ENCODE measurements at regions not wholly inside any gene's neighbourhood (a gene's known extent, or its start where the extent isn't known, plus 50 kb on each side); places are given as distances from the start of the nearest gene placed in this dataset.

GRCh38 chr10:3652886-3653285, 132.1 kb downstream of the KLF6 start:
- no peak overlapping the region for H3K27ac ChIP-seq (ENCODE audit: low read depth, low read length)
- no peak overlapping the region for H3K18ac ChIP-seq (ENCODE audit: low read length)
- WGBS (ENCODE audit: extremely low coverage, insufficient coverage, low lambda C conversion rate) = no CpG with 5 or more reads among the region's 13 CpGs

GRCh38 chr10:3651969-3652653, 132.9 kb downstream of the KLF6 start:
- Histone ChIP-seq H3K79me2 (ENCODE audit: control insufficient read depth, insufficient read depth, low read length) (no peaks in the 10 kb centered on the region), H2BK5ac (ENCODE audit: low read length) (no peak overlapping the region), H2BK120ac (ENCODE audit: low read depth, low read length) (no peak overlapping the region), H3K23ac (ENCODE audit: low read length) (no peak overlapping the region), H3K56ac (ENCODE audit: low read length) (no peak overlapping the region), H3K27me3 (ENCODE audit: insufficient read depth, low read length, poor library complexity) (no peaks in the 10 kb centered on the region), H3K4me3 (ENCODE audit: low read length) (no peak overlapping the region), H4K8ac (ENCODE audit: low read depth, low read length) (no peak overlapping the region), H3K18ac (ENCODE audit: low read length) (no peak overlapping the region), H3K4me2 (ENCODE audit: low read length) (no peak overlapping the region), H3K27ac (ENCODE audit: low read depth, low read length) (no peak overlapping the region), H4K5ac (ENCODE audit: low read length) (no peak overlapping the region), H2AK5ac (ENCODE audit: low read length) (no peak overlapping the region), H2BK15ac (replicated peaks; ENCODE audit: low read depth) (no peak overlapping the region), H3K36me3 (ENCODE audit: control insufficient read depth, insufficient read depth, low read length) (no peaks in the 10 kb centered on the region), H3K9ac (ENCODE audit: low read length) (no peak overlapping the region), H3K4me1 (ENCODE audit: control insufficient read depth, low read depth, low read length) (no peaks in the 10 kb centered on the region), H3K4ac (ENCODE audit: low read depth, low read length) (no peak overlapping the region), H3K79me1 (ENCODE audit: low read length) (no peaks in the 10 kb centered on the region)
- no CpG with 5 or more reads among the region's 6 CpGs for WGBS (ENCODE audit: extremely low coverage, insufficient coverage, low lambda C conversion rate)
- DNase-seq = no peak

More at GRCh38 chr10:3652886-3653285, 132.1 kb downstream of the KLF6 start:
- Histone ChIP-seq H3K79me2 (ENCODE audit: control insufficient read depth, insufficient read depth, low read length) (no peaks in the 10 kb centered on the region), H2BK15ac (replicated peaks; ENCODE audit: low read depth) (no peak overlapping the region), H2BK120ac (ENCODE audit: low read depth, low read length) (no peak overlapping the region), H3K56ac (ENCODE audit: low read length) (no peak overlapping the region), H3K23ac (ENCODE audit: low read length) (no peak overlapping the region), H3K4me3 (ENCODE audit: low read length) (no peak overlapping the region), H3K4me2 (ENCODE audit: low read length) (no peak overlapping the region), H4K5ac (ENCODE audit: low read length) (no peak overlapping the region), H3K36me3 (ENCODE audit: control insufficient read depth, insufficient read depth, low read length) (no peaks in the 10 kb centered on the region), H3K79me1 (ENCODE audit: low read length) (no peaks in the 10 kb centered on the region), H2BK5ac (ENCODE audit: low read length) (no peak overlapping the region), H3K9ac (ENCODE audit: low read length) (no peak overlapping the region), H4K8ac (ENCODE audit: low read depth, low read length) (no peak overlapping the region), H3K4ac (ENCODE audit: low read depth, low read length) (no peak overlapping the region), H3K27me3 (ENCODE audit: insufficient read depth, low read length, poor library complexity) (no peaks in the 10 kb centered on the region), H3K4me1 (ENCODE audit: control insufficient read depth, low read depth, low read length) (no peaks in the 10 kb centered on the region), H2AK5ac (ENCODE audit: low read length) (peak overlapping the region; percentile 30)
- DNase-seq = no peak

GRCh38 chr10:3648576-3648975, 136.4 kb downstream of the KLF6 start:
- no peak overlapping the region for H2BK5ac ChIP-seq (ENCODE audit: low read length)
- H2BK15ac ChIP-seq (replicated peaks; ENCODE audit: low read depth) = no peak overlapping the region
- no CpG with 5 or more reads among the region's 6 CpGs for WGBS (ENCODE audit: extremely low coverage, insufficient coverage, low lambda C conversion rate)
- no peak overlapping the region for H3K23ac ChIP-seq (ENCODE audit: low read length)
- H3K36me3 ChIP-seq (ENCODE audit: control insufficient read depth, insufficient read depth, low read length) = no peaks in the 10 kb centered on the region
- H3K56ac ChIP-seq (ENCODE audit: low read length) = no peak overlapping the region
- no peak overlapping the region for H3K4me2 ChIP-seq (ENCODE audit: low read length)
- H3K4ac ChIP-seq (ENCODE audit: low read depth, low read length) = no peak overlapping the region
- no peaks in the 10 kb centered on the region for H3K79me1 ChIP-seq (ENCODE audit: low read length)
- H3K79me2 ChIP-seq (ENCODE audit: control insufficient read depth, insufficient read depth, low read length) = no peaks in the 10 kb centered on the region
- no peaks in the 10 kb centered on the region for H3K4me1 ChIP-seq (ENCODE audit: control insufficient read depth, low read depth, low read length)
- H4K5ac ChIP-seq (ENCODE audit: low read length) = no peak overlapping the region
- H3K27me3 ChIP-seq (ENCODE audit: insufficient read depth, low read length, poor library complexity) = no peaks in the 10 kb centered on the region
- DNase-seq = no peak
- no peak overlapping the region for H4K8ac ChIP-seq (ENCODE audit: low read depth, low read length)
- no peak overlapping the region for H2BK120ac ChIP-seq (ENCODE audit: low read depth, low read length)
- no peak overlapping the region for H3K9ac ChIP-seq (ENCODE audit: low read length)
- no peak overlapping the region for H3K18ac ChIP-seq (ENCODE audit: low read length)
- peak overlapping the region; percentile 45 for H2AK5ac ChIP-seq (ENCODE audit: low read length)
- no peak overlapping the region for H3K27ac ChIP-seq (ENCODE audit: low read depth, low read length)
- no peak overlapping the region for H3K4me3 ChIP-seq (ENCODE audit: low read length)

- no peak overlapping the region for H3K4me2 ChIP-seq (ENCODE audit: low read length)
- no peak overlapping the region for H3K56ac ChIP-seq (ENCODE audit: low read length)
- no peak overlapping the region for H2BK15ac ChIP-seq (replicated peaks; ENCODE audit: low read depth)
- H3K36me3 ChIP-seq (ENCODE audit: control insufficient read depth, insufficient read depth, low read length) = no peaks in the 10 kb centered on the region
- no peaks in the 10 kb centered on the region for H3K4me1 ChIP-seq (ENCODE audit: control insufficient read depth, low read depth, low read length)
- H3K27me3 ChIP-seq (ENCODE audit: insufficient read depth, low read length, poor library complexity) = no peaks in the 10 kb centered on the region
- no peak overlapping the region for H3K4me3 ChIP-seq (ENCODE audit: low read length)
- no peak overlapping the region for H4K8ac ChIP-seq (ENCODE audit: low read depth, low read length)
- H2BK5ac ChIP-seq (ENCODE audit: low read length) = no peak overlapping the region
- no peak for DNase-seq
- WGBS (ENCODE audit: extremely low coverage, insufficient coverage, low lambda C conversion rate) = no CpG with 5 or more reads among the region's 6 CpGs
- H3K4ac ChIP-seq (ENCODE audit: low read depth, low read length) = no peak overlapping the region
- H3K23ac ChIP-seq (ENCODE audit: low read length) = no peak overlapping the region
- no peaks in the 10 kb centered on the region for H3K79me1 ChIP-seq (ENCODE audit: low read length)
- no peaks in the 10 kb centered on the region for H3K79me2 ChIP-seq (ENCODE audit: control insufficient read depth, insufficient read depth, low read length)
- H2BK120ac ChIP-seq (ENCODE audit: low read depth, low read length) = no peak overlapping the region
- H2AK5ac ChIP-seq (ENCODE audit: low read length) = no peak overlapping the region
- no peak overlapping the region for H4K5ac ChIP-seq (ENCODE audit: low read length)
- H3K18ac ChIP-seq (ENCODE audit: low read length) = no peak overlapping the region
- H3K9ac ChIP-seq (ENCODE audit: low read length) = no peak overlapping the region
- no peak overlapping the region for H3K27ac ChIP-seq (ENCODE audit: low read depth, low read length)
These were observed 136.8 kb downstream of the KLF6 start for GRCh38 chr10:3648170-3648569.

- Histone ChIP-seq H3K9ac (ENCODE audit: low read length) (no peak overlapping the region), H3K27ac (ENCODE audit: low read depth, low read length) (no peak overlapping the region), H2AK5ac (ENCODE audit: low read length) (no peak overlapping the region), H3K4me2 (ENCODE audit: low read length) (no peak overlapping the region), H3K4me3 (ENCODE audit: low read length) (no peak overlapping the region), H3K4me1 (ENCODE audit: control insufficient read depth, low read depth, low read length) (no peaks in the 10 kb centered on the region), H4K8ac (ENCODE audit: low read depth, low read length) (no peak overlapping the region), H3K79me1 (ENCODE audit: low read length) (no peaks in the 10 kb centered on the region), H2BK15ac (replicated peaks; ENCODE audit: low read depth) (no peak overlapping the region), H3K79me2 (ENCODE audit: control insufficient read depth, insufficient read depth, low read length) (no peaks in the 10 kb centered on the region), H3K56ac (ENCODE audit: low read length) (no peak overlapping the region), H3K36me3 (ENCODE audit: control insufficient read depth, insufficient read depth, low read length) (no peaks in the 10 kb centered on the region), H3K4ac (ENCODE audit: low read depth, low read length) (no peak overlapping the region), H3K27me3 (ENCODE audit: insufficient read depth, low read length, poor library complexity) (no peaks in the 10 kb centered on the region), H4K5ac (ENCODE audit: low read length) (no peak overlapping the region), H3K18ac (ENCODE audit: low read length) (no peak overlapping the region), H3K23ac (ENCODE audit: low read length) (no peak overlapping the region), H2BK5ac (ENCODE audit: low read length) (no peak overlapping the region), H2BK120ac (ENCODE audit: low read depth, low read length) (no peak overlapping the region)
- DNase-seq = no peak
- no CpG with 5 or more reads among the region's 8 CpGs for WGBS (ENCODE audit: extremely low coverage, insufficient coverage, low lambda C conversion rate)
These were observed 137.9 kb downstream of the KLF6 start for GRCh38 chr10:3647074-3647473.

GRCh38 chr10:3645406-3645805, 139.6 kb downstream of the KLF6 start:
- no CpG with 5 or more reads among the region's 6 CpGs for WGBS (ENCODE audit: extremely low coverage, insufficient coverage, low lambda C conversion rate)
- no peak for DNase-seq
- H3K79me1 ChIP-seq (ENCODE audit: low read length) = no peaks in the 10 kb centered on the region

More at GRCh38 chr10:3645406-3645805, 139.6 kb downstream of the KLF6 start:
- no peak overlapping the region for H3K23ac ChIP-seq (ENCODE audit: low read length)
- no peak overlapping the region for H2BK15ac ChIP-seq (replicated peaks; ENCODE audit: low read depth)
- H3K27ac ChIP-seq (ENCODE audit: low read depth, low read length) = no peak overlapping the region
- H3K4me1 ChIP-seq (ENCODE audit: control insufficient read depth, low read depth, low read length) = no peaks in the 10 kb centered on the region
- H2BK120ac ChIP-seq (ENCODE audit: low read depth, low read length) = no peak overlapping the region
- no peak overlapping the region for H3K18ac ChIP-seq (ENCODE audit: low read length)
- no peaks in the 10 kb centered on the region for H3K27me3 ChIP-seq (ENCODE audit: insufficient read depth, low read length, poor library complexity)
- H4K5ac ChIP-seq (ENCODE audit: low read length) = no peak overlapping the region
- H3K36me3 ChIP-seq (ENCODE audit: control insufficient read depth, insufficient read depth, low read length) = no peaks in the 10 kb centered on the region
- H3K4me2 ChIP-seq (ENCODE audit: low read length) = no peak overlapping the region
- no peak overlapping the region for H3K56ac ChIP-seq (ENCODE audit: low read length)
- H3K79me2 ChIP-seq (ENCODE audit: control insufficient read depth, insufficient read depth, low read length) = no peaks in the 10 kb centered on the region
- H2BK5ac ChIP-seq (ENCODE audit: low read length) = no peak overlapping the region
- H2AK5ac ChIP-seq (ENCODE audit: low read length) = no peak overlapping the region
- no peak overlapping the region for H3K9ac ChIP-seq (ENCODE audit: low read length)
- no peak overlapping the region for H3K4ac ChIP-seq (ENCODE audit: low read depth, low read length)
- H3K4me3 ChIP-seq (ENCODE audit: low read length) = no peak overlapping the region
- H4K8ac ChIP-seq (ENCODE audit: low read depth, low read length) = no peak overlapping the region

Data from mesendoderm (in vitro differentiated cells).